ENCODE measurements at regions not wholly inside any gene's neighbourhood (a gene's known extent, or its start where the extent isn't known, plus 50 kb on each side); places are given as distances from the start of the nearest gene placed in this dataset.

- TF ChIP-seq, protein P1, sequence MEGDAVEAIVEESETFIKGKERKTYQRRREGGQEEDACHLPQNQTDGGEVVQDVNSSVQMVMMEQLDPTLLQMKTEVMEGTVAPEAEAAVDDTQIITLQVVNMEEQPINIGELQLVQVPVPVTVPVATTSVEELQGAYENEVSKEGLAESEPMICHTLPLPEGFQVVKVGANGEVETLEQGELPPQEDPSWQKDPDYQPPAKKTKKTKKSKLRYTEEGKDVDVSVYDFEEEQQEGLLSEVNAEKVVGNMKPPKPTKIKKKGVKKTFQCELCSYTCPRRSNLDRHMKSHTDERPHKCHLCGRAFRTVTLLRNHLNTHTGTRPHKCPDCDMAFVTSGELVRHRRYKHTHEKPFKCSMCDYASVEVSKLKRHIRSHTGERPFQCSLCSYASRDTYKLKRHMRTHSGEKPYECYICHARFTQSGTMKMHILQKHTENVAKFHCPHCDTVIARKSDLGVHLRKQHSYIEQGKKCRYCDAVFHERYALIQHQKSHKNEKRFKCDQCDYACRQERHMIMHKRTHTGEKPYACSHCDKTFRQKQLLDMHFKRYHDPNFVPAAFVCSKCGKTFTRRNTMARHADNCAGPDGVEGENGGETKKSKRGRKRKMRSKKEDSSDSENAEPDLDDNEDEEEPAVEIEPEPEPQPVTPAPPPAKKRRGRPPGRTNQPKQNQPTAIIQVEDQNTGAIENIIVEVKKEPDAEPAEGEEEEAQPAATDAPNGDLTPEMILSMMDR (IDR thresholded peaks at IDR 0.05) = no peak
- no peaks in the 10 kb centered on the region for H3K9me3 ChIP-seq
- no peak overlapping the region for H3K4me3 ChIP-seq
- no peak overlapping the region for H3K27ac ChIP-seq
- no peaks in the 10 kb centered on the region for H3K4me1 ChIP-seq
- no peak for ATAC-seq
- intact Hi-C loops (cut with DNase I) = no loop called here
- no peak for DNase-seq
- H3K36me3 ChIP-seq = no peaks in the 10 kb centered on the region
- H3K27me3 ChIP-seq (ENCODE audit: low read depth) = no peaks in the 10 kb centered on the region
Observed at GRCh38 chrY:8327708-8328354, 1009.4 kb upstream of the TSPY4 start.

DNA sequence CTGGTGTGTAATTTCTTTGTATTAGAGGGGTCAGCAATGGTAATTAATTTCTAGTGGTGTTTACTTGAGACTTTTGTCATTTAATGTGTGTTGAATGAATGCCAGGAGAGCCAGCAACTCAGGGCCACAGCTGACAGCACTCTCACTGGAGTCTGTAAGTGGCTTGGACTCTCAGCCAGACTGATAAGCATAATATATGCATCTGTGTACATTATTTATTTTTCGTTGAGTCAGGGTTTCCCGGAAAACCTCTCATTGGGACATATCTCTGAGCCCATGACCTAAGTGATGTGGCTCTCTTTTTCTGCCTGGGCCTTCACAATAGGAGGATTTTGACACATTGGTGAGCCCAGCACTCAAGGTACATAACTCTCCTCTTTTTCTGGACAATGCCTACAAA is 1007.8 kb upstream of the TSPY4 start:
- H3K9me3 ChIP-seq = no peaks in the 10 kb centered on the region
- DNase-seq (no peak), ATAC-seq (no peak)
- no peak overlapping the region for H3K4me3 ChIP-seq
- TF ChIP-seq, protein P1 (IDR thresholded peaks at IDR 0.05) = no peak
- H3K4me1 ChIP-seq = no peaks in the 10 kb centered on the region
- no peak overlapping the region for H3K27ac ChIP-seq
- H3K27me3 ChIP-seq (ENCODE audit: low read depth) = no peaks in the 10 kb centered on the region
- intact Hi-C loops (cut with DNase I) = no loop called here
- no peaks in the 10 kb centered on the region for H3K36me3 ChIP-seq

DNA sequence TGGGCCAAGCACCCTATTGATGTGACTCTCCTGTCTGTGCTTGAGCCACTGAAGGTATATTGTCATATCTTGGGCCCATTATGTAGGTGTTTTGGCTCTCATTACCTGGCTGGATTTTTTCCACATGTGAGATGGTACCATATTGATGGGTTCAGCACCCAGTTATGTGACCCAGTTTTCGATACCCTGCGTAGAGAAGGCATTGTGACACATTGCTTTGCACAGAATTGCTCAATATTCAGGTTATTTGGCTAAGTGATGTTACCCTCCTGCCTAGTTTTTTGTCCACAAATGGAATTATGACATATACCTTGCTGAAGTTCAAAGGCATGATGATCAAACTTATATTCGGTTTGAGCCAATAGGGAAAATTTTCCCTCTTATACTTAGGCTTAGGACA is 1007.3 kb upstream of the TSPY4 start:
- ATAC-seq (no peak), DNase-seq (no peak)
- H3K9me3 ChIP-seq = no peaks in the 10 kb centered on the region
- H3K4me3 ChIP-seq = no peak overlapping the region
- H3K27me3 ChIP-seq (ENCODE audit: low read depth) = no peaks in the 10 kb centered on the region
- no peak overlapping the region for H3K27ac ChIP-seq
- TF ChIP-seq, protein P1 (IDR thresholded peaks at IDR 0.05) = no peak
- no peaks in the 10 kb centered on the region for H3K4me1 ChIP-seq
- no peaks in the 10 kb centered on the region for H3K36me3 ChIP-seq
- intact Hi-C loops (cut with DNase I) = no loop called here

DNA sequence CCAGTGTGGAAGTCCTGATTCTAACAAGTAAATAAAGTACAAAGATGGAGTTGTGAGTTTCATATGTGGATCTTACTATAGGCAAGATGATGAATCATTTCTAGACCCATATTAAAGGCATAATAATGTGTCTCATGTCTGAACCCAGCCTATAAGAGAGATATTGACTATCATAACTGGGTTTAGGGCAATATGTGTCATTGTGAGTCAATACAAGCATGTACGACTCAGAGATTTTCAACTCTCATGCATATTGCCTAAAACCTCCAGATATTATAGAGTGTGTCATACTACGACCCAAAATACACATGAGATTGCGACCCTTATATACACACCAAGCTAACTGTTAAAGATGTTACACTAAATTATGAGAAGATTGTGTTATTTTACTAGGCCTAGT is 1003.9 kb upstream of the TSPY4 start:
- no peak overlapping the region for H3K27ac ChIP-seq
- no peak overlapping the region for H3K4me3 ChIP-seq
- DNase-seq (no peak), ATAC-seq (no peak)
- TF ChIP-seq, protein P1 (IDR thresholded peaks at IDR 0.05) = no peak
- H3K9me3 ChIP-seq = no peaks in the 10 kb centered on the region
- intact Hi-C loops (cut with DNase I) = no loop called here
- no peaks in the 10 kb centered on the region for H3K36me3 ChIP-seq
- H3K4me1 ChIP-seq = no peaks in the 10 kb centered on the region
- no peaks in the 10 kb centered on the region for H3K27me3 ChIP-seq (ENCODE audit: low read depth)

- H3K4me3 ChIP-seq = no peak overlapping the region
- intact Hi-C loops (cut with DNase I) = no loop called here
- DNase-seq = no peak
Observed at GRCh38 chrY:8335299-8335835, 1001.9 kb upstream of the TSPY4 start.

More at GRCh38 chrY:8335299-8335835, 1001.9 kb upstream of the TSPY4 start:
- no peaks in the 10 kb centered on the region for H3K4me1 ChIP-seq
- no peaks in the 10 kb centered on the region for H3K36me3 ChIP-seq
- TF ChIP-seq, protein P1 (IDR thresholded peaks at IDR 0.05) = no peak
- no peaks in the 10 kb centered on the region for H3K9me3 ChIP-seq
- no peak overlapping the region for H3K27ac ChIP-seq
- ATAC-seq = no peak
- no peaks in the 10 kb centered on the region for H3K27me3 ChIP-seq (ENCODE audit: low read depth)
